NCI-H146 (cell line): ENCODE measurements at regions not wholly inside any gene's neighbourhood (a gene's known extent, or its start where the extent isn't known, plus 50 kb on each side); places are given as distances from the start of the nearest gene placed in this dataset.
"Not testable (repeated sequence)": the region's sequence is repeated elsewhere in the genome, so short reads cannot be mapped to it uniquely, and the experiment has no call there.

Source experiments
- DNase-seq: peaks from one replicate; lab custom pipeline; 2025; lab: John Stamatoyannopoulos, UW

GRCh38 chr15:20286559-20286958 is 255.0 kb downstream of the GOLGA6L6 start:
- DNase-seq, result not testable (repeated sequence)

- DNase-seq, result not testable (repeated sequence)
These were observed 255.8 kb downstream of the GOLGA6L6 start for GRCh38 chr15:20285696-20286300.

- DNase-seq, result not testable (repeated sequence)
These were observed 256.6 kb downstream of the GOLGA6L6 start for GRCh38 chr15:20284891-20285535.

- DNase-seq, result not testable (repeated sequence)
These were observed 257.9 kb downstream of the GOLGA6L6 start for GRCh38 chr15:20283651-20284050.

- DNase-seq, result not testable (repeated sequence)
These were observed 259.1 kb downstream of the GOLGA6L6 start for GRCh38 chr15:20282491-20282943.

- DNase-seq, result not testable (repeated sequence)
These were observed 259.9 kb downstream of the GOLGA6L6 start for GRCh38 chr15:20281567-20282275.

GRCh38 chr15:20280933-20281463 is 260.6 kb downstream of the GOLGA6L6 start:
- no peak for DNase-seq

- DNase-seq, result not testable (repeated sequence)
These were observed 261.3 kb downstream of the GOLGA6L6 start for GRCh38 chr15:20280141-20280932.

- not testable (repeated sequence) for DNase-seq
These were observed 262.5 kb downstream of the GOLGA6L6 start for GRCh38 chr15:20279056-20279455.

- DNase-seq, result not testable (repeated sequence)
These were observed 263.2 kb downstream of the GOLGA6L6 start for GRCh38 chr15:20278376-20278775.

GRCh38 chr15:20277451-20277850 is 264.1 kb downstream of the GOLGA6L6 start:
- not testable (repeated sequence) for DNase-seq

GRCh38 chr15:20276312-20277114 is 265.1 kb downstream of the GOLGA6L6 start:
- DNase-seq, result not testable (repeated sequence)

- DNase-seq, result not testable (repeated sequence)
These were observed 266.1 kb downstream of the GOLGA6L6 start for GRCh38 chr15:20275373-20275967.

GRCh38 chr15:20272422-20273184 is 269.0 kb downstream of the GOLGA6L6 start:
- DNase-seq, result no peak

GRCh38 chr15:20271647-20272046 is 270.0 kb downstream of the GOLGA6L6 start:
- DNase-seq, result no peak

- not testable (repeated sequence) for DNase-seq
These were observed 271.6 kb downstream of the GOLGA6L6 start for GRCh38 chr15:20269956-20270355.

- not testable (repeated sequence) for DNase-seq
These were observed 273.6 kb downstream of the GOLGA6L6 start for GRCh38 chr15:20267996-20268395.

- not testable (repeated sequence) for DNase-seq
These were observed 274.4 kb downstream of the GOLGA6L6 start for GRCh38 chr15:20267051-20267730.

- DNase-seq, result not testable (repeated sequence)
These were observed 275.9 kb downstream of the GOLGA6L6 start for GRCh38 chr15:20265710-20266109.
